GM13976 (cell line): ENCODE measurements at regions not wholly inside any gene's neighbourhood (a gene's known extent, or its start where the extent isn't known, plus 50 kb on each side); places are given as distances from the start of the nearest gene placed in this dataset.

Source experiments
- DNase-seq: peaks from one replicate; pipeline ENCODE4 v3.0.0; 2012; ENCODE audit warnings: low spot score
- CTCF ChIP-seq: IDR thresholded peaks from 2 replicates; pipeline ENCODE4 v1.5.1; 2012; ENCODE audit warnings: borderline replicate concordance, mild to moderate bottlenecking; ENCODE audit not compliant: insufficient read depth; ENCODE audit errors: extremely low read depth, missing control alignments, control extremely low read depth
- in situ Hi-C: fragments of 300-500 bp; cut with MboI; formaldehyde crosslinking; loops from one replicate; pipeline ENCODE4 v1.12.0; 2022; ENCODE audit warnings: low sequenced_read_pairs, mixed read lengths, inconsistent platforms; ENCODE audit not compliant: unreplicated experiment

DNA sequence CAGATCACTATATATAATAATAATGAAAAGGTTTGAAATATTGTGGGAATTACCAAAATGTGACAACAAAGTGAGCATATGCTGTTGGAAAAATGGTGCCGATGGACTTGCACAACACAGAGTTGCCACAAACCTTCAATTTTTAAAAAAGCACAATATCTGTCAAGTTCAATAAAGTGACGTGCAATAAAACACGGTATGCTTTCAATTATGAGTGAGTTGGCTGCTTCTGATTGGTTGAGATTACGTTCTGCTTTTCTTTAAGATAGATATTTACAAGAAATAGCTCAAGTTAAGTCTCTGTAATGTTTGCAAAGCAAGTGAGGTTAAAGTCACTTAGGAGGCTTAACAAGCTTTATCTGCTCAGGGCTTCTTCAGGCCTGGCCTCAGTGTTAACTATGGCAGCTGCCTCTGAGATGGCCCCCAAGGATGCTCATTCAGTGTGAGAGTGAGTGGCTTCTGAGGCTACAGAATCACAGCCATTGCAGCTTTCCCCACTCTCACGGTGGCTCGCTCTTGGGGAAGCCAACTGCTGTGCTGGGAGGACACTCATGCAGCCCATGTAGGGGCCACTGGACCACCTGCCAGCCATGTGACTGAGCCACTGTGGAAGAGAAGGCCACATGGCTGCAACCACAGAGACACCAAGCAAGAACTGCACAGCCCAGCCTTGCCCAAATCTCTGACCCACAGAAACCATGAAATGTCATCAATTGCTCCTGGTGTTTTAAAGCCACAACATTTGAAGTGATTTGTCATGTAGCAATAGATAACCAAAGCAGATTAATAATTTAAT is 78.3 kb upstream of the TMEM72 start:
- DNase-seq = no peak
- TF ChIP-seq CTCF = no peak
- in situ Hi-C loops = no loop called here

GRCh38 chr10:44834131-44834530 is 77.0 kb upstream of the TMEM72 start:
- in situ Hi-C loops = no loop called here
- no peak for TF ChIP-seq CTCF
- DNase-seq = no peak

GRCh38 chr10:44835300-44835699 is 75.8 kb upstream of the TMEM72 start:
- DNase-seq = no peak
- in situ Hi-C loops = no loop called here

DNA sequence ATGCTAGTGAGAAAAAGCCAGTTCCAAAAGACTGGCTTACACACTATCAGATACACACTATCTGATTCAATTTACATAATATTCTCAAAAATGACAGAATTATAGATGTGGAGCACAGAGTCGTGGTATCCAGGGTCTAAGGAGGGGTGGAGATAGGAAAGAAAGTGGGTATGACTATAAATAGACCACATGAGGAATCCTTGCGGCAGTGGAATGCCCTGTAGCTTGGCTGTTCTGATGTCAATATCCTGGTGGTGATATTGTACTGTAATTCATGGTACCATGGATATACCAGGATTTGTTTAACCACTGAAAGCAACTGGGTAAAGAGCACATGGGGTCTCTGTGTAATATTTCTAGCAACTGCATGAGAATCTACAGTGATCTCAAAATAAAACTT is 67.7 kb upstream of the TMEM72 start:
- in situ Hi-C loops = no loop called here
- no peak for TF ChIP-seq CTCF
- DNase-seq = no peak

More at GRCh38 chr10:44835300-44835699, 75.8 kb upstream of the TMEM72 start:
- no peak for TF ChIP-seq CTCF

DNA sequence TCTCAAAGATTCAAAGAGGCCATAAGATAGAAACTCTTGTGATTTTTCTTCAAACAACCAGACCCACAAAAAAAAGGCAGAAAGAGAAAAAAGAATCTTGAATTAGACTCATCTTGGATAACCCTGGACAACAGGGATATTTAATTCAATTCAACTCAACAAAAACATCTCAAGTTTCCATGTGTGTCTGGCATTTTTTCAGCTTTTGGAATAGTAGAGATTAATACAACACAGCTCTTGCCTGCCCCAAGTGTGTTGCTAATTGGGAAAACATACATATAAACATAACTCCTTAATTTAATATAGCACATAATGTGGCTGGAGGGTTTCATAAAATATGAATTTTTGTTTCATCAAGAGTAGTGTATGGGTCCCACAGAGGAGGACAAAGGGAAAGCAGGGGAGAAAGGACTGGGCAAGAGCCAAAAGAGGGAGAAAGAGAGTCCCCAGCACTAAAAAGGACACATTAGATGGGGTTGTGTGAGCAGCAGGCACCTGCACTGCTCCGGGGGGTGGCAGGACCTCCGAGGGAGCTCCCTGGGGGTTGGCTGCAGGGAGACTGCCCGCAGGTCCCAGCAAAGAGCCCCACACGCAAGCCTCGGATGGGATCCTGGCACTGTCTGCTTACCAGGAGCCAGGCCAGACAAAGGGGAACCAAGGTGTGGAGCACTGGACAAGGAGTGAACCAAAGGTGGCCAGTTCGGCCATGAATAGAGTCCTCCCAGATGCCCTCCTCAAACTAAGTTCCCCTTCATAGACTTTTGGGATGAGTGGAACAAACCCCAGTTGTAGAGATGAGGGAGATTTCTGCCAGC is 65.6 kb upstream of the TMEM72 start:
- no peak for DNase-seq
- in situ Hi-C loops = no loop called here
- TF ChIP-seq CTCF = no peak

DNA sequence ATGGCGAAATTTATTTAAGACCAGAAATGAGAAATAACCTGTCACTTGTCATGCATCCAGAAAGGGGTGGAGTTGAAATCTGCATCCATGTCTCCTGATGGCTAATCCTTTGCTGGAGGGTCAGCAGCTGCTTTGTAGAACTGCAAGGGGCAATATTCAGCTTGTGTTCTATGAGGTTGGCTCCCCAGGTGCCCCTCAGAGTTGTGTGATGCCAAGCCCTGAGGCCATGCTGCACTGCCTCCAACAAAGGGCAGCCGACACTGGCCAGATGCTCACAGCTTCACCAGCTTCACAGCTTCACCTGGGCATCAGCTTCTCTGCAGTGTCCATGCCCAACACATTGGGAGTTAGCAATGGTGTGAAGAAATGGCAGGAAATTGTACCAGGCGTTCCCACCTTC is 64.0 kb upstream of the TMEM72 start:
- no peak for TF ChIP-seq CTCF
- in situ Hi-C loops = no loop called here
- no peak for DNase-seq
